Fibroblast of skin of scalp (primary cell): ENCODE measurements at regions not wholly inside any gene's neighbourhood (a gene's known extent, or its start where the extent isn't known, plus 50 kb on each side); places are given as distances from the start of the nearest gene placed in this dataset.

ENCODE experiments used
- DNase-seq: peaks from one replicate; pipeline ENCODE4 v3.0.0-alpha.2; 2013

- DNase-seq, result peak; percentile 85
Measured at GRCh38 chr16:17578981-17579874, 108.5 kb upstream of the XYLT1 start.

- DNase-seq, result peak; percentile 22
Measured at GRCh38 chr16:17574256-17574655, 103.5 kb upstream of the XYLT1 start.

GRCh38 chr16:17572145-17572544, 101.4 kb upstream of the XYLT1 start:
- no peak for DNase-seq

DNA sequence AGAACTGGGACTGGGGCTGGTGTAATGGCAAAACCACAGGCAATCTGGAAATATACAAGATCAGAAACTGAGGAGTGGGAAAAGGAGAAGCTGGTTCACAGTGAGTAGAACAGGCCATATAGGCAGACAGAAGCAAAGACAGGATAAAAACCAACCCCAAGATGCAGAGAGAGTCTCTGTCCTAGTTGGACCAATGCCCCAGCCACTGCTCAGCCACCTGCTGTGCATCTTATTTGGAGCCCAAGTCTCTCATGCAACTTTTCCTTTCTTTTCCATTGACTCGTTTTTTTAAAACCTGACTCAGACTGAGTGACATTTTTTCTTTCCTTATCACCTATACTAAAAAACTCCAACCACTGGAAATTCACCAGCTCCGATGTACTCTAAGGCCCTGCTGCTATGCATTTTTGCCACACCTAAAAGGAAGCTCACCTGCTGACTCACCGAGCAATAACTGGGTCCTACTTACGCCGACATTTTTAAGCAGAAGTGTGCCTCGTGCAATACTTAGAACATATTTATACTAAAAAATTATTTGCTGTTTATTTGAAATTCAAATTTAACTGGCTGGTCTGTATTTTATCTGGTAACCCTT, 100.8 kb upstream of the XYLT1 start:
- DNase-seq, result peak; percentile 16

DNA sequence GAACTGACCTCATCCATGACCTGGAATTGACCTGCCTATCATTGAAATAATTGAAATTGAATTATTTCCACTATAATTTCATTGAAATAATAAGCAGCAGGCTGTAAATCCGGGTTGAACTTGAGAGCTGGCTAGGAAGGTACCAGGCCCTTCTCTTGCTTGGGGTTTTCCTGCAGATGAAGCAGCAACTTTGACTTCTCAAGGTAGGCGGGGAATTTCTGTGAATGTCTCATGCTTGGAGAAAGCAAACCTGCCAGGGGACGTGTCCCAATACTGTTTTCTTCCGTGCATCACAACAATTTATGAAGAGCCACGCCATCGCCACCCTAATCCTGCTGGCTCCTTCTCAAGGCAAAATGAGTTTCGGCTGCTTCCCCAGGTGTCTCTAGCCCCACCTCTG, 97.5 kb upstream of the XYLT1 start:
- no peak for DNase-seq

DNA sequence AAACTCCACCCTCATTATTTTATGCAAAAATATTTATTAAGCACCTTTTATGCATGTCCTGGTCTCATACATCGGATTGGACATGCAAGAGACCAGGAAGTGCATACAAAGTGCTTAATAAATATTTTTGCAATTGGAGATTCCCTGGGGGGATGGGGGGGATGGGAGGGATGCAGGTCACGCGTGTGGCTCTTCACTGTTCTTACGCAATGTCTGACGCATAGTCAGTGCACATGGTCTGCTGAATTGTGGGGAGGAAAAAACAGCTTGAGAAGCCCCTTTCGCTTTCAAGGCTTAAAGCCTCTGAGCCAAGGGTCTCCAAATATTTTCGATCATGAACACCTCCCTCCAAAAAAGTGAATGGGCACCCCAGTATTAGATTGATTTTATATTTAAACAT, 96.7 kb upstream of the XYLT1 start:
- DNase-seq, result no peak

DNA sequence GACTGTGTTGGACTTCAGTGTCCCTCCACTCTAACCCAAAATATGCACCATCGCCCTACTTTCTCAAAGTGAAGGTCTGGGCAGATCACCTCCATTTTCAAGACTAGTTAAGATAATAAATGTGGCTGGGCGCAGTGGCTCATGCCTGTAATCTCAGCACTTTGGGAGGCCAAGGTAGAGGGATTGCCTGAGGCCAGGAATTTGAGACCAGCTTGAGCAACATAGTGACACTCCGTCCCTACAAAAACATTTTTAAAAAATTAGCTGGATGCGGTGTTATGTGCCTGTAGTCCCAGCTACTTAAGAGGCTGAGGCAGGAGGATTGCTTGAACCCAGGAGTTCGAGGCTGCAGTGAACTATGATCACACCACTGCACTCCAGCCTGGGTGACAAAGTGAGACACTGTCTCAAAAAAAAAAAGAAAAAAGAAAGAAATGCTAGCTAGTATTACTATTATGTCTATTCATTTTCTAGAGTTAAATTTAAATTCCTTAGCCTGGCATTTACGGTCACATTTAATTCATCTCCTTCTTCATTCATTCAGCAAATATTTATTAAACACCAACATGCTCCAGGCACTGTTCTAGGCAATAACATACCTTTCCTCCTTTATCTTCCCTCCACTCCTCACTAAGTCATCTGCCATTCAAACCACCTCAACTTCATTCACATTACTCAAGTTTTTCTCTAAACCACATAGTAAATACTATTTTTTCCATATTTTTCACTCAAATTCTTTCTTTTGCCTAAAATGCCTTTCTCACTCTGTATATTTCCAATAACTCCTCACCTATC, 96.1 kb upstream of the XYLT1 start:
- no peak for DNase-seq

DNA sequence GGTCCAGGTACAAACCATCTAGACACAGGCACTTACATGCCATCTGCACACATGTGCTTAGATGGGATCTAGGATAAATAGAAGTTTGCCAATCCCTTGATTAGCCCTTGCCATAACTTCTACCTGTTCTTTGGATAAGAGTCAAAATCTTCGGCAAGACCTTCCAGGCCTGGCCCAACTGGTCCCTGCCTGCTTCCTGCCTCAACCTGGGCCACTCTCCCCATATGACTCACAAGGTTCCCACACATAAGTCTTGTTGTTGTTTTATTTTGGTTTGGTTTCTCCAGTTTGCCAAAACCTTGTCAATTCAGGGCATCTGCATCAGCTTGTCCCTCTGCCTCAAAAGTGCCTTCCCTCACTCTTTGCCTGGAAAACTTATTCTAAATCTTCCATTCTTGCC, 95.3 kb upstream of the XYLT1 start:
- no peak for DNase-seq

DNA sequence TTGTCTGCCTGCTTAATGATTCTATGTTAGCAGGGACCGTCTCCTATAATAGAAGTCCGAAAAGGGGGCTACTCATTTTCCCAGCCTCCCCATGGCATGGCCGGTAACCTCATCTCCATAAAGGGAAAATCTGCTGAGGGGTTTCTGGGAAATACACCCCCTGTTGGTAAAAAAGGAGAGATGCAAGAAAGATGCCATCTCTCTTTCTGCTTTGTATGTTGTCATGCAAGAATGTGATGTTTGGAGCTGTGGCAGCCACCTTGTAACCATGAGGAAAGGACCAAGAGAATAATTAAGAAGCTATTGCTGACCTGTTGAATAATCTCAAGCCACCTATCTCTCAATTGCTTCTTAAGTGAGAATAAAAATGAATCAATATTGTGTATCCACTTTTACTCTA, 94.8 kb upstream of the XYLT1 start:
- DNase-seq, result no peak

DNA sequence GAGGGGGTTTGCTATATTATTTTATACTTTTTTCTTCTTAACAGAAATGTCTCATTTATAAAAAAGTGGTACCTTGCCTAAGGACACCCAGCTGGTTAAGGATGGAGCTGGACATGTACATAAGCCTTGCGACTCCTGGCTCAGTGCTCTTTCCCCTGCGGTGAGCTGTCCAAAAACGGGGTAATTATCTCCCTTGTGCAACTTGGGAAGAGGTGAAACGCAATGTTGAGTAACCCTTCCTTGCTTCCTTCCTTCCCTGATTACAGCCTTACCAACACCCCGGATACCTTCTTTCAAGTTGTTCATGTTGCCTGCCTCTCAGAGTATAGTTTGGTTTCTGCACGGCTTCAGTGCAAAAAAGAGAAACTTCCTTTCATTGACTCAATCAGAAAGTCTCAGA, 94.1 kb upstream of the XYLT1 start:
- DNase-seq, result no peak

GRCh38 chr16:17563323-17564091, 92.7 kb upstream of the XYLT1 start:
- DNase-seq, result no peak

- DNase-seq, result no peak
Measured at GRCh38 chr16:17561056-17561455, 90.3 kb upstream of the XYLT1 start.

GRCh38 chr16:17560548-17560947, 89.8 kb upstream of the XYLT1 start:
- no peak for DNase-seq

DNA sequence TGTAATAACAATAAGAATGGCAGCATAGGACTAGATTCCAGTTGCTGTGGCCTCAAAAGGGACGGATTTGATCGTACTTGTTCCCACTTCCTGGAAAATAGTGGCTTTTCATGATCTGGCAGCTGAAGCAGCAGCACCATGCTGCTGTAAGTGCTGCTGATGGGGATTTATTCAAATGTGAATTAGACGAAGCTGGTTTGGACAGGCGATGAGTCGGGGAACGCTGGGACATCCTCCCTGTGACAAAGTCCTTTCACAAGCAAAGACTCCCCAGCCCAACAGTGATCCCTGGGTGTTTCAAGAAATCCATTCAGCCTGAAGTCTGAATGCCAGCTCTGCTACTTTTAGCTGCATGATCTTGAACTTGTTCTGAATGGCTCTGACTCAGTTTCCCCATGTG, 88.6 kb upstream of the XYLT1 start:
- no peak for DNase-seq

DNA sequence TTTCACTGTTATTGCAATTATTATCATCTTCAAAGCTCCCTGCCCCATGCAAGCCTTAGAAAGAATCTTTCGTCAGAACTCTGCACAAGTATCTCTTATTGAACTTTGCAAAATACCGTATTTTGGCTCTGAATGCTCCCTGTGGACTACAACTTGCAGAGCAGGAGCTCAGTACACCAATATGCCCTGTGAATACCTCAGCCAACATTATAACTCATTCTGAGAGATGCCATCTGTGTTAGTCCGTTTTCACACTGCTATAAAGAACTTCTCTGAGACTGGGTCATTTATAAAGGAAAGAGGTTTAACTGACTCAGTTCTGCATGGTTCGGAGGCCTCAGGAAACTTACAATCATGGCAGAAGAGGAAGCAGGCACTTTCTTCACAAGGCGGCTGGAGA, 87.2 kb upstream of the XYLT1 start:
- no peak for DNase-seq

- DNase-seq, result no peak
Measured at GRCh38 chr16:17557480-17557879, 86.7 kb upstream of the XYLT1 start.

DNA sequence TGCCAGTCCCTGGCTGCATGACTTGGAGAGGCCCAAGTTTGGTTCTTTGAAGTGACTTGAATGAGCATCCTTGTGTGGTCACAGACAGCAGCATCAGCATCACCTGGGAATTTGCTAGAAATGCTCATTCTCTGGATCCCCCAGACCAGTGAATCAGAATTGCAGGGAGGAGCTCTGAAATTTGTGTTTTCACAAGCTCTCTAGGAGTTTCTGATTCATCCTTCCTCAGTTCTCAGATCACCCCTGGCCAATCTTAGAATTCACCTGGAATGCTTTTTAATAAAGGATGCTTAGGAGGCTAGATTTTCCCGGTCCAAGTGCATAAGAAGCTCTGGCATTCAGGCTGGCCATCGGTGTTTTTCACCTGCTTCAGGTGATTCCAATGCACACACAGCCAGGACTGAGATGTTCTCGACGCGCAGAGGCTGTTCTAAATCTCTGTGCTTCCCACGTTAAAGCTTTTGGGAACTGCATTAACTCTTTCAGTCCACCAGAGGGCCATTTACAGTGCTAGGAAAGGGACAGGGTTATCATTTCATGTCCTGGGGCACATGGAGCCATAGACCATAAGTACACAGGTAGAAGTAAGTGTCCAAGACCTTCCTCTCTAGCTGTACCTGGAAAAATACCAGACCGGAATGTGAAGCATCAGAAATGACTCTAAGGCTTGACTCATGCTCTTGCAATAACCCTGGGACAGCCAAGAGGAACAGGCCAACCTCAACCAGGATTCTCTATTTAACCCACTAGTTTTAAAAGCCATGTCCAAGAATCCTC, 85.7 kb upstream of the XYLT1 start:
- peak; percentile 39 for DNase-seq

GRCh38 chr16:17555176-17555575, 84.4 kb upstream of the XYLT1 start:
- peak; percentile 98 for DNase-seq

DNA sequence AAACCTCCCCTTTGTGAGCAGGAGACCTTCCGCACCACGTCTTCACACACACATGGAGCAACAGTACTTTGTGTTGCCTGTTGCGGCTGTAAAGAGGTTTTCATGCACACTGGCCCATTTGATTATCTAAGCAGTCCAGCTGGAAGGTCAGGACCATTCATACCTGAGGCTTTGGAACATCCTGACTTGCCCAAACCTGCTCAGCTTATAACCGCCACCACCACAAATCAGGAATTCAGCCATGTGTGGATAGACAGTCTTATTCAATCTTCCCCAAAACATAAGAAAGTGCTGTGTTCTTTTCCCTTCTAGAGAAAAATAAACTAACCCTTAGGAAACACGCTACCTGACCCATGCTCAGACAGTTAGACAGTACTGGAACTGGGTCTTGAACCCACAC, 81.6 kb upstream of the XYLT1 start:
- DNase-seq, result no peak

GRCh38 chr16:17551682-17552081, 80.9 kb upstream of the XYLT1 start:
- DNase-seq, result peak; percentile 15

GRCh38 chr16:17548825-17549224, 78.1 kb upstream of the XYLT1 start:
- DNase-seq, result peak; percentile 13

DNA sequence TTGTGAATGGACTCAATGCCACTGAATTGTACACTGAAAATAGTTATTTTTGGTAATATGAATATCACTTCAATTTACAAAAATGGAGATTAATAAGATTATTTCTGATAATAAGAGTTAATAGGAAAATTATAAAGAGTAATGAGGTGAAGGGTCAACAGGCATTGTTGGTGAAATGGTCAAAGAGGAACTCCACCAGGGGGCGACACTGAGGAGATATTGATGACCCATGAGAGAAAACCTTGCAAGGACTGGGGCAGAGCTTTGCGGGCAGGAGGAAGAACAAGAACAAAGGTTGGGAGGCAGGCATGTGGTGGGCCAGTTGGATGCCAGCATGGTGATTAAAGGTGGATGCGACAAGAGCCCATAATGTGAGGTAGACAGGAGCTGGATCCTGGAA, 74.0 kb upstream of the XYLT1 start:
- no peak for DNase-seq
